GM10266 (cell line): ENCODE measurements at regions not wholly inside any gene's neighbourhood (a gene's known extent, or its start where the extent isn't known, plus 50 kb on each side); places are given as distances from the start of the nearest gene placed in this dataset.

ENCODE experiments used
- DNase-seq: peaks from one replicate; pipeline ENCODE4 v3.0.0; 2012; ENCODE audit errors: extremely low spot score
- CTCF ChIP-seq: IDR thresholded peaks from 2 replicates; pipeline ENCODE4 v1.5.1; 2012; ENCODE audit warnings: mild to moderate bottlenecking, low read depth; ENCODE audit not compliant: control insufficient read depth, insufficient read depth; ENCODE audit errors: missing control alignments

DNA sequence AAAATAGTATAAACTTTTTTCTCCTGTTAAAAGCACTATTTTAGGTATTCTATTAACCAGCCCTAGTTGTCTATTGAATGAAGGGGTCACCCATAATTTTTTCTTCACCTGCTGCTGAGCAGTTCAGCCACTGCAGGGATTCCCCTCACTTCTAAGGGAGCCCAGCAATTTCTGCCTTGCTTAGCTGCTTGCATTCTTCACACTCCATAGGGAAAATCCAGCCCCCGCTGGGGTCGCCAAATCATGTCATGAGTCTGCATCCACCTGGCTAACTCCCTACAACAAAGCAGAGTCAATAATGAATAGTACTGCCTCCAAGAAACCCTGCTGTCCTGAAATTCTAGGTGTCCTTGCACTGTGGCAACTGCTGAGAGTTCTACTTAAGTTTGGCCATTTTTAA is 886.5 kb downstream of the CDY2B start:
- TF ChIP-seq CTCF: no peak
- DNase-seq: no peak

DNA sequence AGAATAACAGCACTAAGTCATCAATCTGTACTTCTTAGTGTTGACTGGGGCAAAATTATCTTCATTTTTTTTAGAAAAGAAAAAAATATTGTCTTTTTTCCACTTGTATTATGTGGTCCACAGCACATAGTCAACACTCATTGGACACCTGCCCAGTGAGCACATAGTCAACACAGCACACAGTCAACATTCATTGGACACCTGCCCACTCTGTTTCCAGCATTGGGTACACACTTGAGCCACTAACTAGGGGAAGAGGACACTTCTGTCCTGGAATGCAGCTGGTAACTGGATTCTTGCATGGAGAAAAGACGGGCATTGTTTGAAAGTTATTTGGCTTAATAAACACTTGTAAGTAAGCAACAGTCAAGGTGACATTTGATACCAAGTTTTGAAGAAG is 898.2 kb downstream of the CDY2B start:
- no peak for TF ChIP-seq CTCF
- no peak for DNase-seq

DNA sequence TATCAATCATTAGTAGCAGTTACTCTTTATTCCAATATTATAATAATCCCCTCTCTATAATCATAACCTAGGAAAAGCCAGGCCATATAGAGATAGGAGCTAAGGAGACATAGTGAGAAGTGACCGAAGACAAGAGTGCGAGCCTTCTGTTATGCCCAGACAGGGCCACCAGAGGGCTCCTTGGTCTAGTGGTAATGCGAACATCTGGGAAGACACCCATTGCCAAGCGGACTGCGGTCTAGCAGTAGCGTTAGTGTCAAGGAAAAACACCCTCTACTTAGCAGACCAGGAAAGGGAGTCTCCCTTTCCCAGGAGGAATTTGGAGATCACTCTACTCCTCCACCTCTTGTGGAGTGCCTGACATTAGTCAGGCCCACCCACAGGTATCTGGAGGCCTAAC is 920.9 kb downstream of the CDY2B start:
- TF ChIP-seq CTCF: no peak
- no peak for DNase-seq

GRCh38 chrY:16947221-16947620 is 932.8 kb downstream of the CDY2B start:
- TF ChIP-seq CTCF: no peak
- no peak for DNase-seq
